ENCODE measurements at regions not wholly inside any gene's neighbourhood (a gene's known extent, or its start where the extent isn't known, plus 50 kb on each side); places are given as distances from the start of the nearest gene placed in this dataset.

DNA sequence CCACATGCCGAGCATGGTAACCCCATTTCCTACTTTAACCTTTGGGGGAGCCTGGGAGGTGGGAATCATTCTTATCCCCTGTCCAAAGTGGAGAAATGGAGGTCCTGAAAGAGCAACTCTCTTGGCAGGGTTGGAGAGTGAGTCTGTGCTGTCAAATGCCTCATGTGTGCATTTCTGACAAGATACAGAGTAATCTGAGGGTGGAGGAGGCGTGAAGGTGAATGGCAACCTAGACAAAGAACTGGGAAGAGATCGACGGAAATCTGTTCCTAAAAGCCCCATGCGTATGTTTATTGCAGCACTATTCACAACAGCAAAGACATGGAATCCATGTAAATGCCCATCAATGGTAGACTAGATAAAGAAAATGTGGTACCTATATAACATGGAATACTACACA is 63.8 kb upstream of the USP29 start:
- TF ChIP-seq, protein P1, sequence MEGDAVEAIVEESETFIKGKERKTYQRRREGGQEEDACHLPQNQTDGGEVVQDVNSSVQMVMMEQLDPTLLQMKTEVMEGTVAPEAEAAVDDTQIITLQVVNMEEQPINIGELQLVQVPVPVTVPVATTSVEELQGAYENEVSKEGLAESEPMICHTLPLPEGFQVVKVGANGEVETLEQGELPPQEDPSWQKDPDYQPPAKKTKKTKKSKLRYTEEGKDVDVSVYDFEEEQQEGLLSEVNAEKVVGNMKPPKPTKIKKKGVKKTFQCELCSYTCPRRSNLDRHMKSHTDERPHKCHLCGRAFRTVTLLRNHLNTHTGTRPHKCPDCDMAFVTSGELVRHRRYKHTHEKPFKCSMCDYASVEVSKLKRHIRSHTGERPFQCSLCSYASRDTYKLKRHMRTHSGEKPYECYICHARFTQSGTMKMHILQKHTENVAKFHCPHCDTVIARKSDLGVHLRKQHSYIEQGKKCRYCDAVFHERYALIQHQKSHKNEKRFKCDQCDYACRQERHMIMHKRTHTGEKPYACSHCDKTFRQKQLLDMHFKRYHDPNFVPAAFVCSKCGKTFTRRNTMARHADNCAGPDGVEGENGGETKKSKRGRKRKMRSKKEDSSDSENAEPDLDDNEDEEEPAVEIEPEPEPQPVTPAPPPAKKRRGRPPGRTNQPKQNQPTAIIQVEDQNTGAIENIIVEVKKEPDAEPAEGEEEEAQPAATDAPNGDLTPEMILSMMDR (IDR thresholded peaks at IDR 0.05; ENCODE audit: borderline replicate concordance, extremely low read depth, low read length, poor library complexity, severe bottlenecking) = no peak
- TF ChIP-seq EZH2 (IDR thresholded peaks at IDR 0.05; ENCODE audit: borderline replicate concordance, low read depth, low read length, severe bottlenecking) = no peak
